ENCODE measurements at regions not wholly inside any gene's neighbourhood (a gene's known extent, or its start where the extent isn't known, plus 50 kb on each side); places are given as distances from the start of the nearest gene placed in this dataset.

DNA sequence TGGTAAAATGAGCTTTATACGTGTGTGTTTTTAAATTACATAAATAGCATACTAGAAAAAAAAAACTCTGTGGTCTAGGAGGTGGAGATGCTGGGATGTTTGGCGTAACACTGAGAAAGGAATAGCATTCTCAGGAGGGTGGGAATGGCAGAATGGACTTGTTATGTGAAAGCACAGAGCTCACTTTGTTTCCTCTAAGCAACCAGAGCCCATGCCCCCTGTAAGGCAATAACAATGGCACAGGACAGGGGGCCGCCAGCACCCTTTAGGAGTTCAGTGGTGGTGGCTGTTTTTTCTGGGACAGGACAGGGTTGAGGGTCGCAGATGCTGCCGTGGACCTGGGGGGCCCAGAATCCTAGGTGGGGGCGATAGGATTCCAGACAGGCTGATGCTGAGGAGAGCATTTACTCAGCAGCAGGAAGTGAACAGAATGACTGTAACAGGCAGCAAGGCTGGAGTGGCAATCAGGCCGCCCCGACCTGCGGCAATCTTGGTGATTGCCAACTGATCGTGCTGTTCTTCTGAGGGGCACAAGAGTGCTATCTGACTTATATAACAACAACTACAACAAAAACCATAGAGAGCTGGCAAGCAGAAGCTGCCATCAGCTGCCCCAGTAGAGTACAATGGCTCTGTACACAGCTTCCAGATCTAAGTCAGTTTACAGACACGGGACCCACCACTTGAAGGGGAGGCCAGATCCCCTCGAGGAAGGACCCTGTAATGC lies 160.4 kb downstream of the UACA start:
- H3K4me1 ChIP-seq (ENCODE audit: control insufficient read depth in 2 of 2, insufficient read depth in 2 of 2, low read length in 2 of 2): no peaks in the 10 kb centered on the region
- Mint-ChIP-seq H3K27me3 (peaks cover 0 to 26% (median 0%) of the 10 kb centered on the region in 5 donors), H3K36me3 (peaks cover 0 to 9% (median 0%) of the 10 kb centered on the region in 5 donors), H3K27ac (no peak overlapping the region), H3K4me3 (no peak overlapping the region), H3K4me1 (peaks cover 0 to 2% (median 0%) of the 10 kb centered on the region in 7 donors), H3K9me3 (peaks cover 0 to 19% (median 6%) of the 10 kb centered on the region in 11 donors)
- H3K4me3 ChIP-seq (ENCODE audit: low read length): no peak overlapping the region
- POLR2A ChIA-PET: no interaction called here
- intact Hi-C loops (cut with micrococcal nuclease): no loop called here
- no peaks in the 10 kb centered on the region for H3K9me3 ChIP-seq (ENCODE audit: control insufficient read depth in 2 of 3, low read length in 3 of 3)
- ATAC-seq: no peak
- DNase-seq: no peak
- H3K27ac ChIP-seq (ENCODE audit: low read depth, low read length): no peak overlapping the region
- CTCF ChIA-PET: interaction anchor here (0.6 to 0.8 kb wide), 3 partner anchors 153 to 423 kb away, joined by 3 to 4 read pairs (median 3); no protein-coding TSS in a partner anchor
- no peaks in the 10 kb centered on the region for H3K36me3 ChIP-seq (ENCODE audit: control insufficient read depth in 2 of 3, insufficient read depth in 3 of 3, low read length in 3 of 3)
- H3K27me3 ChIP-seq (ENCODE audit: control insufficient read depth in 2 of 2, insufficient read depth in 2 of 2, low read length in 2 of 2): no peaks in the 10 kb centered on the region

GRCh38 chr15:70602281-70602680 lies 161.1 kb downstream of the UACA start:
- ChIA-PET CTCF (interaction anchor here (0.6 to 0.8 kb wide), 2 partner anchors 153 to 422 kb away, joined by 3 to 4 read pairs; no protein-coding TSS in a partner anchor), POLR2A (no interaction called here)
- Mint-ChIP-seq H3K9me3 (peaks cover 0 to 19% (median 6%) of the 10 kb centered on the region in 11 donors), H3K4me1 (peaks cover 0 to 2% (median 0%) of the 10 kb centered on the region in 7 donors), H3K4me3 (no peak overlapping the region), H3K36me3 (peaks cover 0 to 9% (median 0%) of the 10 kb centered on the region in 5 donors), H3K27me3 (peaks cover 0 to 21% (median 0%) of the 10 kb centered on the region in 5 donors), H3K27ac (no peak overlapping the region)
- Histone ChIP-seq H3K36me3 (ENCODE audit: control insufficient read depth in 2 of 3, insufficient read depth in 3 of 3, low read length in 3 of 3) (no peaks in the 10 kb centered on the region), H3K4me3 (ENCODE audit: low read length) (no peak overlapping the region), H3K9me3 (ENCODE audit: control insufficient read depth in 2 of 3, low read length in 3 of 3) (no peaks in the 10 kb centered on the region), H3K27ac (ENCODE audit: low read depth, low read length) (no peak overlapping the region), H3K27me3 (ENCODE audit: control insufficient read depth in 2 of 2, insufficient read depth in 2 of 2, low read length in 2 of 2) (no peaks in the 10 kb centered on the region), H3K4me1 (ENCODE audit: control insufficient read depth in 2 of 2, insufficient read depth in 2 of 2, low read length in 2 of 2) (no peaks in the 10 kb centered on the region)
- ATAC-seq (no peak), DNase-seq (no peak)
- intact Hi-C loops (cut with micrococcal nuclease): no loop called here

GRCh38 chr15:70597945-70598344 lies 165.4 kb downstream of the UACA start:
- Histone ChIP-seq H3K27ac (ENCODE audit: low read depth, low read length) (no peak overlapping the region), H3K4me3 (ENCODE audit: low read length) (no peak overlapping the region), H3K4me1 (ENCODE audit: control insufficient read depth in 2 of 2, insufficient read depth in 2 of 2, low read length in 2 of 2) (no peaks in the 10 kb centered on the region), H3K27me3 (ENCODE audit: control insufficient read depth in 2 of 2, insufficient read depth in 2 of 2, low read length in 2 of 2) (no peaks in the 10 kb centered on the region), H3K36me3 (ENCODE audit: control insufficient read depth in 2 of 3, insufficient read depth in 3 of 3, low read length in 3 of 3) (no peaks in the 10 kb centered on the region), H3K9me3 (ENCODE audit: control insufficient read depth in 2 of 3, low read length in 3 of 3) (peaks cover 0 to 3% (median 0%) of the 10 kb centered on the region in 3 experiments)
- intact Hi-C loops (cut with micrococcal nuclease): no loop called here
- ChIA-PET POLR2A (no interaction called here), CTCF (interaction anchor here (0.7 kb wide), 1 partner anchor 448 kb away, joined by 3 read pairs; no protein-coding TSS in a partner anchor)
- Mint-ChIP-seq H3K9me3 (peaks cover 2 to 48% (median 22%) of the 10 kb centered on the region in 11 donors), H3K4me3 (no peak overlapping the region), H3K4me1 (peaks cover 0 to 2% (median 0%) of the 10 kb centered on the region in 7 donors), H3K36me3 (peaks cover 3 to 16% (median 10%) of the 10 kb centered on the region in 5 donors), H3K27ac (no peak overlapping the region), H3K27me3 (peaks cover 0 to 36% (median 0%) of the 10 kb centered on the region in 5 donors)
- DNase-seq (no peak), ATAC-seq (no peak)

GRCh38 chr15:70597056-70597603 lies 166.2 kb downstream of the UACA start:
- Histone ChIP-seq H3K27me3 (ENCODE audit: control insufficient read depth in 2 of 2, insufficient read depth in 2 of 2, low read length in 2 of 2) (no peaks in the 10 kb centered on the region), H3K36me3 (ENCODE audit: control insufficient read depth in 2 of 3, insufficient read depth in 3 of 3, low read length in 3 of 3) (no peaks in the 10 kb centered on the region), H3K4me3 (ENCODE audit: low read length) (no peak overlapping the region), H3K27ac (ENCODE audit: low read depth, low read length) (no peak overlapping the region), H3K4me1 (ENCODE audit: control insufficient read depth in 2 of 2, insufficient read depth in 2 of 2, low read length in 2 of 2) (no peaks in the 10 kb centered on the region), H3K9me3 (ENCODE audit: control insufficient read depth in 2 of 3, low read length in 3 of 3) (peaks cover 0 to 3% (median 0%) of the 10 kb centered on the region in 3 experiments)
- POLR2A ChIA-PET: no interaction called here
- peaks cover 3 to 16% (median 10%) of the 10 kb centered on the region in 5 donors for H3K36me3 Mint-ChIP-seq
- H3K9me3 Mint-ChIP-seq: peaks cover 5 to 52% (median 22%) of the 10 kb centered on the region in 11 donors
- ATAC-seq: no peak
- H3K4me3 Mint-ChIP-seq: no peak overlapping the region
- intact Hi-C loops (cut with micrococcal nuclease): no loop called here
- H3K4me1 Mint-ChIP-seq: no peaks in the 10 kb centered on the region
- H3K27ac Mint-ChIP-seq: no peak overlapping the region
- peaks cover 0 to 34% (median 0%) of the 10 kb centered on the region in 5 donors for H3K27me3 Mint-ChIP-seq
- CTCF ChIA-PET: interaction anchor here (0.7 kb wide), 1 partner anchor 38 kb away, joined by 3 read pairs; no protein-coding TSS in a partner anchor
- DNase-seq: no peak

DNA sequence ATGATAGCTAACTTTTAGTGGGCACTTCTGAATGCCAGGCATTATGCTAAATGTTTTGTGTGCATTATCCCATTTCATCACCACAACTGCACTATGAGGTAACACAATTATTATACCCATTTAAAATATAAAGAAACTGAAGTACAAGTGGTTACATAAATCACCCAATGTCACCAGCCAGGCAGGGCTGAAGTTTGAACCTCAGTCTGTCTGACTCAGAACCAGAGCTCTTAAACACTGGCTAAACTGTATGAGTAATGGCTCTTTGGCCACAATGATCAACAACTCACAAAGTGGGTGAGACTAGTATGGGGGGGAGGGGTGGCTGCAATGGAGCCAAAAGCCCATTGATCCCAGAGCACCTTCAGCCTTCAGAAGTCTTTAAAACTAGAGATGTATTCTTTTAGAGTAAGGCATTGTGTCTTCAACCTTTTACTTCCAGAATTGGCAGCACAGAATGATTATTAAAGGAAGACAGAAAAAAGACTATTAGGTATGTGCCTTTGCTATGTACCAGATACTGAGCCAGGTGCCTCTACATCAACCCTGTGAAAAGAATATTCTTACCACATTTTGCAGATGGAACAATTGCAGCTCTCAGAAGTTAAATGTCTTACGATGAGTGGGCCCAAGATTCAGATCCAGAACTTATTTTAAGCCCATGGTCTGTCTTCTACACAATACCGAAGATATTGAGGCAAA lies 166.9 kb downstream of the UACA start:
- no peak overlapping the region for H3K4me3 Mint-ChIP-seq

DNA sequence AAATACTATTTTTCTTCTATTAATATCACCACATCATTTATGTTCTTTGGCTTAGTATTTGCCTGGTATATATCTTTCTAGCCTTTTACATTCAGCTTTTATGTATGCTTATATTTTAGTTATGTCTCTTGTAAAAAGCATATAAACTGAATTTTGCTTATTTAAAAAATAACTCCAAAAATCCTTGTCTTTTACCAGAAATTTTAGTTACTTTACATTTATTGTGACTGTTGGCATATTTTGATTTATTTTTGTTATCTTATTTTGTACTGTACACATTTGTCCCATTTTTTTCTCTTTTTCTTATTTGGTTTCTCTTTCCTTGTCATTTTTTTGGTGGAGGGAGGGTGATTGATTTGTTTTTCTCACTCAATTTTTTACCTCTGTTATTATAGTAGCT lies 169.6 kb downstream of the UACA start:
- Mint-ChIP-seq H3K4me1 (peaks cover 0 to 8% (median 2%) of the 10 kb centered on the region in 7 donors), H3K27me3 (peaks cover 0 to 24% (median 6%) of the 10 kb centered on the region in 5 donors), H3K36me3 (peaks cover 4 to 24% (median 9%) of the 10 kb centered on the region in 5 donors), H3K9me3 (peaks cover 5 to 41% (median 16%) of the 10 kb centered on the region in 11 donors), H3K27ac (no peak overlapping the region), H3K4me3 (no peak overlapping the region)
- no peaks in the 10 kb centered on the region for H3K4me1 ChIP-seq (ENCODE audit: control insufficient read depth in 2 of 2, insufficient read depth in 2 of 2, low read length in 2 of 2)
- no peaks in the 10 kb centered on the region for H3K36me3 ChIP-seq (ENCODE audit: control insufficient read depth in 2 of 3, insufficient read depth in 3 of 3, low read length in 3 of 3)
- intact Hi-C loops (cut with micrococcal nuclease): no loop called here
- CTCF ChIA-PET: interaction anchor here (1.1 kb wide), 1 partner anchor 50 kb away, joined by 3 read pairs; no protein-coding TSS in a partner anchor
- H3K27me3 ChIP-seq (ENCODE audit: control insufficient read depth in 2 of 2, insufficient read depth in 2 of 2, low read length in 2 of 2): no peaks in the 10 kb centered on the region
- H3K9me3 ChIP-seq (ENCODE audit: control insufficient read depth in 2 of 3, low read length in 3 of 3): peaks cover 0 to 3% (median 0%) of the 10 kb centered on the region in 3 experiments
- ATAC-seq (no peak), DNase-seq (no peak)
- POLR2A ChIA-PET: no interaction called here
- H3K4me3 ChIP-seq (ENCODE audit: low read length): no peak overlapping the region
- no peak overlapping the region for H3K27ac ChIP-seq (ENCODE audit: low read depth, low read length)

More for the DNA sequence above, 166.9 kb downstream of the UACA start:
- peaks cover 7 to 20% (median 10%) of the 10 kb centered on the region in 5 donors for H3K36me3 Mint-ChIP-seq
- Histone ChIP-seq H3K36me3 (ENCODE audit: control insufficient read depth in 2 of 3, insufficient read depth in 3 of 3, low read length in 3 of 3) (no peaks in the 10 kb centered on the region), H3K4me3 (ENCODE audit: low read length) (no peak overlapping the region), H3K9me3 (ENCODE audit: control insufficient read depth in 2 of 3, low read length in 3 of 3) (peaks cover 0 to 3% (median 0%) of the 10 kb centered on the region in 3 experiments), H3K27ac (ENCODE audit: low read depth, low read length) (no peak overlapping the region), H3K27me3 (ENCODE audit: control insufficient read depth in 2 of 2, insufficient read depth in 2 of 2, low read length in 2 of 2) (no peaks in the 10 kb centered on the region), H3K4me1 (ENCODE audit: control insufficient read depth in 2 of 2, insufficient read depth in 2 of 2, low read length in 2 of 2) (no peaks in the 10 kb centered on the region)
- intact Hi-C loops (cut with micrococcal nuclease): no loop called here
- no peak for DNase-seq
- CTCF ChIA-PET: interaction anchor here (0.7 kb wide), 1 partner anchor 37 kb away, joined by 3 read pairs; no protein-coding TSS in a partner anchor
- no peak for ATAC-seq
- peaks cover 0 to 34% (median 0%) of the 10 kb centered on the region in 5 donors for H3K27me3 Mint-ChIP-seq
- POLR2A ChIA-PET: no interaction called here
- no peaks in the 10 kb centered on the region for H3K4me1 Mint-ChIP-seq
- H3K27ac Mint-ChIP-seq: no peak overlapping the region
- H3K9me3 Mint-ChIP-seq: peaks cover 5 to 56% (median 22%) of the 10 kb centered on the region in 11 donors
